ENCODE measurements at regions not wholly inside any gene's neighbourhood (a gene's known extent, or its start where the extent isn't known, plus 50 kb on each side); places are given as distances from the start of the nearest gene placed in this dataset.

- H3K9me3 Mint-ChIP-seq (ENCODE audit: unreplicated experiment), result no peaks in the 10 kb centered on the region
- Histone ChIP-seq H3K9me3 (no peaks in the 10 kb centered on the region), H3K4me3 (ENCODE audit: low read depth, low read length) (no peak overlapping the region), H3K27me3 (replicated peaks; ENCODE audit: control insufficient read depth, insufficient read depth, low read length) (no peaks in the 10 kb centered on the region), H3K4me1 (peaks cover 9% of the 10 kb centered on the region; the same call in 1 of the 2 replicates), H3K36me3 (ENCODE audit: control insufficient read depth, insufficient read depth, low read length) (no peaks in the 10 kb centered on the region)
- no peaks in the 10 kb centered on the region for H3K27me3 Mint-ChIP-seq (ENCODE audit: insufficient read depth, unreplicated experiment)
- peak in 1 of 2 experiments; percentile 19 for DNase-seq
- H3K27ac Mint-ChIP-seq (ENCODE audit: unreplicated experiment), result no peak overlapping the region
- intact Hi-C loops (cut with micrococcal nuclease; ENCODE audit: unreplicated experiment), result no loop called here
- CTCF ChIA-PET, result interaction anchor here (1.2 kb wide), 1 partner anchor 222 kb away, joined by 4 read pairs; no protein-coding TSS in a partner anchor
- no TSS peak for BruUV-seq (replicated peaks)
- POLR2A ChIA-PET, result interaction anchor here (0.6 kb wide), 1 partner anchor 177 kb away, joined by 3 read pairs; no protein-coding TSS in a partner anchor
- TF ChIP-seq CTCF (IDR thresholded peaks at IDR 0.05; ENCODE audit: insufficient read depth in 1 of 2, low read depth in 1 of 2, low read length in 1 of 2, severe bottlenecking in 1 of 2, unreplicated experiment in 1 of 2), result no peak
- peaks cover 7% of the 10 kb centered on the region for H3K4me1 Mint-ChIP-seq (ENCODE audit: low read depth, unreplicated experiment)
- H3K4me3 Mint-ChIP-seq (ENCODE audit: unreplicated experiment), result no peak overlapping the region
- no peaks in the 10 kb centered on the region for H3K36me3 Mint-ChIP-seq (ENCODE audit: insufficient read depth, unreplicated experiment)
These were observed 176.7 kb downstream of the EMX2 start for GRCh38 chr10:117718986-117719920.

- DNase-seq, result no peak
- intact Hi-C loops (cut with micrococcal nuclease; ENCODE audit: unreplicated experiment), result no loop called here
- Mint-ChIP-seq H3K27me3 (ENCODE audit: insufficient read depth, unreplicated experiment) (no peaks in the 10 kb centered on the region), H3K27ac (ENCODE audit: unreplicated experiment) (no peak overlapping the region), H3K36me3 (ENCODE audit: insufficient read depth, unreplicated experiment) (no peaks in the 10 kb centered on the region), H3K4me1 (ENCODE audit: low read depth, unreplicated experiment) (peaks cover 7% of the 10 kb centered on the region), H3K4me3 (ENCODE audit: unreplicated experiment) (no peak overlapping the region), H3K9me3 (ENCODE audit: unreplicated experiment) (no peaks in the 10 kb centered on the region)
- peaks cover 9% of the 10 kb centered on the region; the same call in 1 of the 2 replicates for H3K4me1 ChIP-seq
- BruUV-seq (replicated peaks), result no TSS peak
- CTCF ChIA-PET, result no interaction called here
- H3K9me3 ChIP-seq, result no peaks in the 10 kb centered on the region
- TF ChIP-seq CTCF (IDR thresholded peaks at IDR 0.05; ENCODE audit: insufficient read depth in 1 of 2, low read depth in 1 of 2, low read length in 1 of 2, severe bottlenecking in 1 of 2, unreplicated experiment in 1 of 2), result no peak
- H3K4me3 ChIP-seq (ENCODE audit: low read depth, low read length), result no peak overlapping the region
- no peaks in the 10 kb centered on the region for H3K36me3 ChIP-seq (ENCODE audit: control insufficient read depth, insufficient read depth, low read length)
- H3K27me3 ChIP-seq (replicated peaks; ENCODE audit: control insufficient read depth, insufficient read depth, low read length), result no peaks in the 10 kb centered on the region; the same call in 1 of the 2 replicates
- POLR2A ChIA-PET, result no interaction called here
These were observed 178.6 kb downstream of the EMX2 start for GRCh38 chr10:117720931-117721835.

GRCh38 chr10:117721873-117722272 lies 179.3 kb downstream of the EMX2 start:
- no peaks in the 10 kb centered on the region for H3K27me3 Mint-ChIP-seq (ENCODE audit: insufficient read depth, unreplicated experiment)
- no TSS peak for BruUV-seq (replicated peaks)
- Histone ChIP-seq H3K27me3 (replicated peaks; ENCODE audit: control insufficient read depth, insufficient read depth, low read length) (no peaks in the 10 kb centered on the region; the same call in 1 of the 2 replicates), H3K4me1 (peaks cover 9% of the 10 kb centered on the region; the same call in 1 of the 2 replicates), H3K4me3 (ENCODE audit: low read depth, low read length) (no peak overlapping the region), H3K9me3 (no peaks in the 10 kb centered on the region), H3K36me3 (ENCODE audit: control insufficient read depth, insufficient read depth, low read length) (no peaks in the 10 kb centered on the region)
- CTCF ChIA-PET, result interaction anchor here (0.9 kb wide), 1 partner anchor 225 kb away, joined by 3 read pairs; no protein-coding TSS in a partner anchor
- intact Hi-C loops (cut with micrococcal nuclease; ENCODE audit: unreplicated experiment), result no loop called here
- POLR2A ChIA-PET, result interaction anchor here (0.6 kb wide), 1 partner anchor 448 kb away, joined by 4 read pairs; no protein-coding TSS in a partner anchor
- no peaks in the 10 kb centered on the region for H3K9me3 Mint-ChIP-seq (ENCODE audit: unreplicated experiment)
- no peak for TF ChIP-seq CTCF (IDR thresholded peaks at IDR 0.05; ENCODE audit: insufficient read depth in 1 of 2, low read depth in 1 of 2, low read length in 1 of 2, severe bottlenecking in 1 of 2, unreplicated experiment in 1 of 2)
- peaks cover 7% of the 10 kb centered on the region for H3K4me1 Mint-ChIP-seq (ENCODE audit: low read depth, unreplicated experiment)
- DNase-seq, result no peak
- H3K36me3 Mint-ChIP-seq (ENCODE audit: insufficient read depth, unreplicated experiment), result no peaks in the 10 kb centered on the region
- H3K27ac Mint-ChIP-seq (ENCODE audit: unreplicated experiment), result no peak overlapping the region
- no peak overlapping the region for H3K4me3 Mint-ChIP-seq (ENCODE audit: unreplicated experiment)

All from Caco-2 (cell line).